Activated CD4-positive, alpha-beta T cell treated with anti-CD3 and anti-CD28 coated beads, Interleukin-2, Interleukin-4, amounts not matched to agents 100 ng/mL and 50 ng/mL, durations not matched to agents 16 hours and 8 hours (primary cell): ENCODE measurements at regions not wholly inside any gene's neighbourhood (a gene's known extent, or its start where the extent isn't known, plus 50 kb on each side); places are given as distances from the start of the nearest gene placed in this dataset.
"Not testable (repeated sequence)": the region's sequence is repeated elsewhere in the genome, so short reads cannot be mapped to it uniquely, and the experiment has no call there.

Experiments used
- DNase-seq: peaks from one replicate; pipeline ENCODE4 v3.0.0-alpha.2; 2020; ENCODE audit warnings: low spot score

DNA sequence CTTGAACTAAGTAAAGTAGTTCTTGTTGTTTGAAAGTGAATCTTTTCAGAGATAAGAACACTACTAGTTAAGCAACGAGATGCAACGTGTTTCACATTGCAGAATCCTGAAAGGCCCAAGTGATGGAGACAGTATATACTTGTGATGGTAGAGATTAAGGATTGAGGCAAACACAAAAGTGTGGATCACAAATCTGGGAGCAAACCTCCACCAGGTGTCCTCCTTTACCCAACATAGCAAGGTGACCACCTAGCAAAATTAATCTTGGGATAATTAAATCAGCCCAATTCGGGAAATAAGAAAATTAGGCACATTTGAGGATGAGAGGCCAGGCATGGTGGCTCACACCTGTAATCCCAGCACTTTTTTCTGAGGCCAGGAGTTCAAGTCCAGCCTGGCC, 563.9 kb downstream of the DACH1 start:
- no peak for DNase-seq

DNA sequence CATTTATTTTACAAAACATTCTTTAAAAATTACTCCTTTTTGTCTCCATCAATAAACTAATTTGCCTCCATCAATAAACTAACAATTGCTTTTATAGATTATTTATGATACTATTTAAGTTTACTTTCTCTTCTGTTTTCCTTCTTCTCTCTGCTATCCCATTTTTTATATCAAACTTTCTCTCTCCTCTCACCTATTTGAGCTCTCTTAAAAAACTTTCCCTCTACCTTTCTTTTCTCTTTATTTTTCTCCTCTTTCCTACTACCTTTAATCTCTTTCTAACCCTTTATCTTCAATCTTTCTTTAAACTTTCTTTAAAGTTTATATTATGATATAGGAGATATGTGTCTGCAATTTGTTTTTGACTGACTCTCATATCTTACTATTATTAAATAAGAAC, 566.4 kb downstream of the DACH1 start:
- no peak for DNase-seq

DNA sequence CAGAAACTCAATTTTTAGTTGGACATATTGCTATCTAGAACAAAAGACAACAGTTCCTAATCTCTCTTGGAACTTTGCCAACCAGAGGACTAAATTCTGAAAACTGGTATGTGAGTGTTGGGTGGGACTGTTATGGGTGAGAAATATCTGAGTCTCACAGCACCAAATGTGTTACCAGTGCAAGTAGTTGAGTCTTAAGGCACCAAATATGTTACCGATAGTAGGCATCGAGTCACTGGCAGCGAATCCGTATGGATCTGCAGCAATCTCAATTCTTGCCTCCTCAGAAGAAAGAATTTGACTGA, 575.2 kb downstream of the DACH1 start:
- DNase-seq = no peak

DNA sequence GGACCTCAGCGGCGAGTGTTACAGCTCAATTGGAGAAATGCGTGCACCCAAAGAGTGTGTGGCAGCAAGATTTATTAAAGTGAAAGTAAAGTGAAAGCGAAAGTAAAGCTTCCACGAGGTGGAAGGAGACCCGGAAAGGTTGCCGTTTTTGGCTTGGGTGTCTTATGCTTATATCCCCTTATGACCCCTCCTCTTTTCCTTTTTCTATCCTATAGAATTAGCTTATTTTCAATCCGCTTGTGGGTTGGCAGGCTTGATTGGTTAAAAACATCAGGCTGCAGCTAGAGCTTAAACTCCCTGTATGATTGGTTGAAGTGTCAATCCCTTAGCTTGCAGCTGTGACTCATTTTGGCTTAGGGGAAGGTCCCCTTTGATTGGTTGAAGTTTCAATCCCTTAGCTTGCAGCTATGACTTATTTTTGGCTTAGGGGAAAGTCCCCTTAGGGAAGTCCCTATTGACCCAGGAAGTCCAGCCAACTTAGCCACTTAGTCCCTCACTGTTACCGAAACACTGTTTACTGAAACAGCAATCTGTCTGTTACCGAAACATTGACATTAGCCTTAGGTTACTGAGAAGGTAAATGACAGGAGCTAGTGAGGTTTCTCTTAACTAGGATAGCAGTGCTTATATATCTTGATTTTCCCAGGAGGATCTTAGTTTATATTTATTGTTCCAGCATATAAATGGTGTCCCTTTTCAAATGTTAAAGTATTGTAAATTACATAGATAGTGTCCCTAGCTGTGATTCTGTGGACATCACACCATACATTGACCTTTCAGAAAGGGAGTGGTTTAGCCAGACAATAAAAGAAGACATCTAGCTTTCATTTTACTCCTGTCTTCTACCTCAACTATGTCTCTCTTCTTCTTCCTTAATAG, 575.8 kb downstream of the DACH1 start:
- peak; percentile 48 for DNase-seq

DNA sequence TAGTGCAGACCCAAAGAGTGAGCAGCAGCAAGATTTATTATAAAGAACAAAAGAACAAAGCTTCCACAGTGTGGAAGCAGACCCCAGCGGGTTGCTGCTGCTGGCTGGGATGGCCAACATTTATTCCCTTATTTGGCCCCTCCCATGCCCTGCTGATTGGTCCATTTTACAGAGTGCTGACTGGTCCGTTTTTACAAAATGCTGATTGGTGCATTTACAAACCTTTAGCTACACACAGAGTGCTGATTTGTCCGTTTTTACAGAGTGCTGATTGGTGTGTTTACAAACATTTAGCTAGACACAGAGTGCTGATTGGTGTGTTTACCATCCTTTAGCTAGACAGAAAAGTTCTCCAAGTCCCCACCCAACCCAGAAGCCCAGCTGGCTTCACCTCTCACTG, 577.0 kb downstream of the DACH1 start:
- DNase-seq = not testable (repeated sequence)

DNA sequence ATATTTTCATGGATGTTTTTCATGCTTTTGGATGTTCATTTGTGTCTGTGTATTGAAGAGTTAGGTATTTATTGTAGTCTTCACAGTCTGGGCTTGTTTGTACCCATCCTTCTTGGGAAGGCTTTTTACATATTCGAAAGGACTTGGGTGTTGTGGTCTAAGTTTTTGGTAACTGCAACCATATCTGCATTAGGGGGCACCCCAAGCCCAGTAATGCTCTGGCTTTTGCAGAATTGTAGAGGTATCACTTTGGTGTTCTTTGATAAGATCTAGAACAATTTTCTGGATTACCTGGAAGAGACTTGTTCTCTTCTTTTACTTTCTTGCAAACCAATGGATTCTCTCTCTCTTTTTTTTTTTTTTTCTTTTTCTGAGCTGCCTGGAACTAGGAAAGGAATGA, 581.3 kb downstream of the DACH1 start:
- no peak for DNase-seq

DNA sequence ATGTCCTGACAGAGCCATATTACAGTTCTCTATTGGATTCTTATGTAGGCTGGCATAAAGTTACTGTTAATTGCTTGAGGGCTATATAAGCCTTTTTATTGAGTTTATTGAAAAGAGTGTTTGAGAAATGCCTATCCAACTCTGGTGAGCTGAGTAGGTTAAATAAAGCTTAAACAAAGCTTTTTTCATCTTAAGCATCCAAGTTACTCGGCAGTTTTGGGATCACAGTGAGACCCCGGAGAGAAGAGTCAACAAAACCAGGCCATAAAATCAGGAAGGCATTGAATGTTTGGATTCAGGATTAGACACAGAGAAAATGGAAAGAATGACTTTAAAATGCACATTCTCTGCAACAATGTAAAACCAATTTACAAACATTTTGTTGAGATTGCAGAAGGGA, 588.5 kb downstream of the DACH1 start:
- DNase-seq = no peak

DNA sequence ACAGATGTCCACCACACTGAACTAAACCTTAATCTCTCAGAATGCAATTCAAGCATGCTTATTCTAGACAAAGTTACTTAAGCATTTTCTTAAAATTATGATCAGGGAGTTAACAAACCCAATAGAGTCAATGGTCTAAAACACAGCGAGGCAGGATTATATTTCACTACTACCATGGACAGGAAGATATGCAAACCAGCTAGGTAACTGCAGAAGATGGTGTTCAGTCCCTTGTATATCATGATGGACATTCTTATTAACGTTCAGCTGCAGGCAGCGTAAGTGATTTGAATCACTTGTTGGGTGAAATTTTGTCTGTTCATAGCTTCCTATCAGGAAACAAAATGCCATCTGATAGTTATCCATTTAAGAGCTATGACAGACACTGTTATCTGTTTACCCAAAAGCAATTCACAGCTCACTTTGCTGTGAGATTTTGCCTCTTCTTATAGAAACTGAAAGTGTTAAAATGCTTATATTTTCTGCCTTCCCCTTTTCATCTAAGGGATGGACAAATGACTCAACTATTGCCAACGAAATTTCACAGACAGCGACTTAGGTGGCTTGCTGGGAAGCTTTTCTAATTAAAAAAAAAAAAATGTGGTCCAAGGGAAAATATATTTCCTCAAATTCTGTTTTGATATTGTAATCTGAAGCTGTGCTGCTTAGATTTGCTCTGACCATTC, 591.9 kb downstream of the DACH1 start:
- DNase-seq = no peak

DNA sequence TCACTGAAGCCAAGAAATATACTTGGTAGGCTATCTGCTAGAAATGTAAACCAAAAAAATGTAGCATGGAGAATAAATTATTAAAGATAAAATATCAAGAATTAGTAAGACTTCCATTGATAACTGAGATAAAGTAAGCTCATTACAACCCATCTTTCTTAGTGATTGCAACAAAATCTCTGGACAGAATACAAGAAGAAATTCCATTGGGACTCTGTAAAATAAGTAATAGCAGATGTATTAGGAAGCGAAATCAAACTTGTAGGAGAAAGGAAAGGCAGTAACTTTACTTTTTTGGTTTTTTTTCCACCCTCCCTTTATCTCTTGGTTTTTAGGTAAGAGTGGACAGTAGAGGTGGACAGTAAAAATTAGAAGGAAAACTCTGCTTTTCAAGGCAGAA, 605.7 kb downstream of the DACH1 start:
- DNase-seq = no peak

DNA sequence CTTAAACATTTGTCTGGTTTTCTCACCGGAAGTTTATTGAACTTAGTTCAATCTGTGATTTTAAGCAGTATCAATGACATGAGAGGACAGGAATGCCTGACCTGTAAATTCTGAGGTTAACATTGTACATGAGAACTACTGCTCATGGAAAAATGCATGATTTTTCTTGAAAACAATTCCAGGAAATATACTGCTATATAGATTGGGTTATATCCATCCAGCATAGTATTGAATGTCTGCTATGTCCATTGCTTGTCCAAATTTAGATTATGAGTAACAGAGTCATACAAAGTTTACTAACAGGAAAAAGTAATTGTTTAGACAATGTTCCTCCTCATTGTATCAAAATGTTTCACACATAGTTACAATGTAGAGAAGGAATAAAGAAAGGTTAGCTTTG, 606.8 kb downstream of the DACH1 start:
- DNase-seq = no peak

DNA sequence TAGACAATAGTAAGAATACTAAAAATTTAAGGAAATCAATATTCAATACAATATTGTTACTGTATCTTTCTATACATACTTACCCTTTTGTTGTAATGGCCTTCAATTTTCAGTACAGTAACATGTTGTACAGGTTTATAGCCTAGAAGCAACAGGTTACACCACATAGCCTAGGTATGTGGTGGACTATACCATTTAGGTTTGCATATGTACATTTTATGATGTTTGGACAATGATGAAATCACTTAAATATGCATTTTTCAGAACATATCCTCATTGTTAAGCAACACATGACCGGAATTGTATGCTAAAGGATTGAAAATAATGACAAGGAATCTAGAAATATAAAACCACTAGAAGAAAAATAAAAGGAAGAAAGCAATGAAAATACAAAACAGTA, 611.4 kb downstream of the DACH1 start:
- DNase-seq = no peak

DNA sequence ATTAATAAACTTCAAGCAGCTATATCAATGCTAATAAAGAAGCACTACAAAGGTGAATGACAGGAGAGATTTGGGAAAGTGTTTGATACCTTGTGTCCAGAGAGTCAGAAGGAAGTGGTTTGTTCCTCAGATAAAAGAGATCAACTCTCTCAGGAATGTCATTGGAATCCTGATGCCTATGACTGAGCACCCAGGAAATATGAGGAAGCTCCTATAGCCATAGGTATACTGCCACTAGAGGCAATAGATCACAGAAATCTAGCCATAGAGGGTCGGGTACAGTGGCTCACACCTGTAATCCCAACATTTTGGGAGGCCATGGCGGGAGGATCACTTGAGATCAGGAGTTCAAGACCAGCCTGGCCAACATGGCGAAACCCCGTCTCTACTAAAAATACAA, 612.6 kb downstream of the DACH1 start:
- no peak for DNase-seq

DNA sequence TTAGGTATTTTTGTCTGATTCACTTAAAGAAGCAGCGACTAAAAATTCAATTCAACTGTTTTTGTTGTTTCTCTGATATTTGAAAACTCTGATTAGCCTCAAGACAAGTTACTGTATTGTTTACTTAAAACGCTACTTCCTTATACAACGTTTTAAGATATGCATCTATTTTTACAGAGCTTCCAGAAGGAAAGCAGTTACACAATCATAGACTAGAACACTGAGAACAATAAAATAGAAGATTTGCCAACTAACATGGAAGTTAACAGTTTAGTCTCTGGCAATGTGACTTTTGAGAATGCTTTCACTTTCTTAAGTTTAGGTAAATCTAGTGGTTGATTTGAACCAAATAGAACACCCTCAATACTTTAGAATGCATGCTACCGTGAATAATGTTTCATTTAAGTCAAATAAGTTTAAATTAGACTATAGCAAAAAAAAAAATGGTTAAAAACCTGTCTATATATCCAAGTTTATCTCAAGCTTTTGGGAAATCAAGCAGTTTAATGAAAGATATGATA, 614.8 kb downstream of the DACH1 start:
- DNase-seq = no peak

DNA sequence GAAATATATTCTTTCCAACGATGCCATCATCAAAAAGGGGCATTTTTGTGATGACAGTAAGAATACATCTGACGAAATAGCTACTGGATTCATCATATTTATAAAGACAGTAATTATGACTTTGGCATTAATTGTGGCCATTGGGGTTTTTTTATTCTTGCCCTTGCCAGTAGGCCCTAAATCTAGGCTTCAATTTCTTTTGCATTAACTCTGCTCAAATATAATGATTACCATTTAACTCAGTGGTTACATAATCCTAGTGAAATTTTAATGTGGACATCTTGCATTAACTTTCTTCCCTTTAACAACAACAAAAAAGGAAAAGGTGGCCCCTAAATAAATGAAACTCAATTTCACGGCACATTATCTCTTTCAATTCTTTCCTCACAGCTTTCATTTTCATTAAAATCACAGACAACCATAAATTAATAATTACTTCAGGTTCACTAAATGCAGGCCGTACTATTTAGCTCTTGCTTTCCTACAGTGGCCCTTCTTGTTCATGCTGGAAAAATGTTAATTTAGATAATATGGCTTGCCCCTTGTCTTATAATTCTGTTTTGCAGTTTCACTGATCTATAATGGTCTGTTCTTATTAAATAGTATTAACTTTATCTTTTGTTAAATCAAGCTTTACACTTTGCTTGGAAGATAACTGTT, 615.6 kb downstream of the DACH1 start:
- DNase-seq = no peak

DNA sequence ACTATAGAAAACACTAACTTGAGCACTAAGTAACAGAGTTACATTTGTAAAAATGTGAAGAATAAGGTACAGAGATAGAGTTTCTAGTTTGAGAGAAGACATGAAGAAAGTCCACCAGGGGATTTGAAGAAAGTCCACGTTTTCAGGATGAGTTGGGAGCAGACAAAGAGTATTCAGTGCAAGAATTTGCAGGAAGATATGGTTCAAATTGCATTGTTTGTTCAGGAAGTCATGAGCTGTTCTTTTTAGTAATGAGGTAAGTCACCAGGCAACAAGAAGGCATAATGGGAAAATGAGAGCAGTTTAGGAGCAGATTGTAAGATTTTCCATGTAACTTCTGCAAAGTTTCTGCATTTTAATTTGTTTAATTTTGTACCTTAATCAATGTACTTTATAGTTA, 618.0 kb downstream of the DACH1 start:
- no peak for DNase-seq

DNA sequence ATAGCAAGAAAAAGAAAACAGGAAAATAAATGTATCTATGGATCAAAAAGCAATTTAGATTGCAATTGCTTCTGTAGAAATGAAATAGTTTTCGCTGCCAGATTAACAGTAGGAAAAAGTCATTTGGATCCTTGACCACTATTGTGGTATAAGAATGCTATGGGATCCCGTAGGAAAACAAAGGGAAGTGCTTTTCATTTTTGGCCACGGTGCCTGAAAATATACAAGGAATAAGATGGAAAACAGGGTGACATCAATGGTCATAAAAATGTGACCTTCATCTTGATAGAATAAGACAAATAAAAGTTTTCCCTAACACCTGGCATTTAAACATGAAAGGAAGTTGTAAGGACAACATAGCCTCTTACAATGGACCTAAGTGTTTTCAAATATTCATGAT, 622.8 kb downstream of the DACH1 start:
- no peak for DNase-seq

DNA sequence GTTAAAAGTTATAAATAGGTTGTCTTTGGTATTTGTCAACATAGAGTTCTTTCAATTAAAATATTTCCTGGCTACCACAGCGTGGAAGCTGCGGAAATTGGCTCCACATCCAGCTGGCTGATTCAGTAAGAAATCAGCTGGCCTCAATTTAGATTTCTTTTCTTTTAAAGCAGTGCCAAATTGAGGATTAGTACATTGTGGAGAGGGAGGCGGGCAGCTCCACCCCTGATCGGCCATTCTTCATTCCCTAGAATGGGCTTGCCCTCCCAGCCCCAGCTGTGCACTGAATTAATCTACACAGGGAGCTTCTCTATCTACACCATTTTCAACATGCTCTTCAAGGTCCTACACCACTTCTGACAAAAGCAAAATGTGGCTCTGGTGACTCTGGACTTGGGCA, 624.8 kb downstream of the DACH1 start:
- DNase-seq = no peak

DNA sequence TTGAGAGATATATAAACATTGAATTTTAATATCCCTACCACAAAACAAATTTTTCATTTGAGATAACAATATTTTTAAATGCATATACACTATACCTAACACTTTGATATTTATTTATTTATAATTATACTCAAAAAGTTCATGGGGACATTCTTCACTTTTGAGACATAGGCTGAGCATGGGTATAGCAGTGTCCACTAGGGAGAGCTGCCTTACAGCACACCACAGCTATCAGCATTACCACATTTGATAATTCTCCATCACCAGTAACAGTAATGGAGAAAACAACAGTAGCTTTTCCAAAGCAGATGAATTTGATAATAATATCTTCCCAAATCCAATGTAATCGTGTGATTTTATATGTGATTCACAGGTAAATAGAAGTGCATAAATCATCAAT, 626.1 kb downstream of the DACH1 start:
- no peak for DNase-seq

DNA sequence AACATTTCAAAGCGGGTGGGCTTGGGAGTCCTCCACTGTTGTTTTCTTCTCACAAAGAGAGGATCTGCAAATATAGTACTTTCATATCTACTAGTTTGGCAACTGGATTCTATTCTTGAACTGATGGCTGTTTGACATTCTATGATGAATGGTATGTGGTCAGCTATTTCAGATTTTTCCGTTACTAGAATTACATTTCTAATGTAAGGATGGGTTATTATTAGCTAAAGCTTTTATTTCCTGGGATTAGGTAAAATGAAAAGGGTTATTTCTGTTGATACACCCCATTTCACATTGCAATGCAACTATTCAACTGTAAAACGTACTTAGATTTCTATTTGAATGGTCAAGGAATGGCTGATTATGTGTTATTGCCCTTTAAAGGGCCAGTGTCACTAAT, 629.7 kb downstream of the DACH1 start:
- no peak for DNase-seq

DNA sequence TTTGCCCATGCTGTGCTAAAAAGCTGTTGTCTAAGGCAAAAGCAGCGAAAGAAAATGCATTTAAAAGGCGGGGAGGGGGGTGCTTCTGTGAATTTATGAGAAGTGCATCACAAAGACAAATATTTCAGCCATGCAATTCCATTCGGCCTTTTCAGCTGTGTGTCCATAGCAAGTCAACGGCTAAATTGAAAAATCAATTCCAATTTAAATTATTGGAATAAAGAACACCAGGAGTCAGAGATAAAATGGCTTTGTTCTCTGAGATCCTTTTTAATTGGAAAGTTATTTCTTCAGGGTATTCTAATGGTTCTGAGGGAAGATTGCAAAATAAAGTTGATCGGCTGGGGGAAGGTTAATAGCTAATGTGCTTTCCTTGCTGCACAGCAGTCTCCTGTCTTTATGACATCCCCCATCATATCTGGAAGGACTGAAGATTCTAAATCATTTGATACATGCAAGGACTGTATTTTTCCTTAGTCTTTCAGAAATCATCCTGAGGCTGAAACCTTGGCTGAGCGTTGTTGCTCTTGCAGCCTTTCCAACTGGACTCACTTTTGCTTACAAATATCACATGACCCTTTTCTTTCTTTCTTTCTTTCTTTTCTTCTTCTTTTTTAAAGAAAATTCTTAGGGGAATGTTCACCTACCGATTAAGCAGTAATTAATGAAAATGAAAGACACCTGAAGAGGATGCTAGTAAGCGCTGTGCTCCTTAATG, 647.1 kb downstream of the DACH1 start:
- no peak for DNase-seq

DNA sequence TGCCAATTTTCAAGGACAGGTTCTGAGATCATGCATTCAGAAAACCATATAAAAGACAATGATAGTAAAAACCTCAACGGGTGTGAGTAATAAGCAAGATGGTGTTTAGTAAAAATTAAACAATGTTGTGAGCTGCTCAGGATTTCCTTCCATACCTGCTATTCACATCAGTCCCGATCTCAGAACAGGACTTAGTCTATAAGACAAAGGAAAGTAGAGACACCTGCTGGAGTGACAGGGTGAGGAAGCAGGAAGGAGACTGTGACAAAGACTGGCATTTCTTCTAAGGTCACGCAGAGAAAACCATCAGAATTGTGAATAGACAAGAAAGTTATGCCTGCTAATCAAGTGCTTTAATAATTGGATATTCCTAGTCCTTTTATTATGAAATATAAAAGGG, 648.0 kb downstream of the DACH1 start:
- DNase-seq = no peak

DNA sequence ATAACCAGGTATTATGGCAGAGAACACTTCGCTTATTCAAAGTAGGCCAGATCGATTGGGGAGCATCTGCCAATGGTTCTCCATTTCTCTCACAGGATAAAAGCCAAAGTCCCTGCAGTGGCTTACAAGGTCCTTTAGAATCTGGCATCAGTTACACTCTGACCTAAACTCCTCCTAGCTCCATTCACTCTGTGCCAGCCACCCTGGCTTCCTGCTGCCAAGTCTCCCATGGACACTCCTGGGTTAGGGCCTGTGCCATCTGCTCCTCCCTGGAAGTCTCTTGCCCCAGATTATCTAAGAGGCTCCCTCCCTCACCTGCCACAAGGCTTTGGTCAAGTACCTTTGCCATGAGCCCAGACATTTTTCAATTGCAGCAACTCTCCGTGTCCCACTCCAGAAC, 649.2 kb downstream of the DACH1 start:
- no peak for DNase-seq

DNA sequence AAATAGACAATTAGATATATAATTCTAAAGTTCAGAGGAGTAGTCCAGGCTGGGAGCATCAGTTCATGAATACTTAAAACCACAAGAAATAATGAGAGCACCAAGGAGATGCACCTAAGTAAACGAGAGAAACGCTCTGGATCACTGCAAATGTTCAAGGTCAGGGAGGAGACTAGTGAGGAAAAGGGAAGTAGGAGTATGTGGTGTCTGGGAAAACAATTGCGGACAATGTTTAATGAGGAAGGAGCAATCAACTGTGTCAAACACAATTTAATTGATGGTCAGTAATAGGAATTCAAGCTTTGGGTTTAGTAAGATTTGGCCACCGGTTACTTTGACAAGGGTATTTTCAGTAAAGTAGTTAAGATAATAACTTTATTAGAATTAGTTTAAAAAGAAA, 652.2 kb downstream of the DACH1 start:
- DNase-seq = no peak
